Fibroblast of upper back skin (primary cell): ENCODE measurements at regions not wholly inside any gene's neighbourhood (a gene's known extent, or its start where the extent isn't known, plus 50 kb on each side); places are given as distances from the start of the nearest gene placed in this dataset.
A peak's percentile ranks its signal among the peaks of the same experiment; 100 is the strongest.

Experiments used
- DNase-seq: peaks from one replicate; pipeline ENCODE4 v3.0.0-alpha.2; 2013

GRCh38 chr2:180523621-180524340 lies 456.6 kb upstream of the UBE2E3 start:
- DNase-seq: peak; percentile 80

GRCh38 chr2:180520921-180521581 lies 459.4 kb upstream of the UBE2E3 start:
- DNase-seq: peak; percentile 47

GRCh38 chr2:180520206-180520605 lies 460.2 kb upstream of the UBE2E3 start:
- peak; percentile 16 for DNase-seq

- DNase-seq: peak; percentile 35
Measured at GRCh38 chr2:180519276-180519675, 461.1 kb upstream of the UBE2E3 start.

- DNase-seq: no peak
Measured at GRCh38 chr2:180516232-180516631, 464.2 kb upstream of the UBE2E3 start.

- DNase-seq: no peak
Measured at GRCh38 chr2:180513389-180513788, 467.0 kb upstream of the UBE2E3 start.

GRCh38 chr2:180508458-180508857 lies 471.9 kb upstream of the UBE2E3 start:
- no peak for DNase-seq

GRCh38 chr2:180507028-180507427 lies 473.4 kb upstream of the UBE2E3 start:
- DNase-seq: no peak

- DNase-seq: peak; percentile 24
Measured at GRCh38 chr2:180505203-180505602, 475.2 kb upstream of the UBE2E3 start.

GRCh38 chr2:180497621-180498152 lies 482.7 kb upstream of the UBE2E3 start:
- no peak for DNase-seq

- DNase-seq: peak; percentile 22
Measured at GRCh38 chr2:180495606-180496005, 484.8 kb upstream of the UBE2E3 start.

GRCh38 chr2:180494286-180494685 lies 486.1 kb upstream of the UBE2E3 start:
- DNase-seq: no peak

- DNase-seq: no peak
Measured at GRCh38 chr2:180482696-180483095, 475.6 kb upstream of the CWC22 start.

- no peak for DNase-seq
Measured at GRCh38 chr2:180481998-180482397, 474.9 kb upstream of the CWC22 start.

GRCh38 chr2:180478883-180479282 lies 471.8 kb upstream of the CWC22 start:
- peak; percentile 43 for DNase-seq

- no peak for DNase-seq
Measured at GRCh38 chr2:180474716-180475115, 467.6 kb upstream of the CWC22 start.

- no peak for DNase-seq
Measured at GRCh38 chr2:180473456-180473855, 466.4 kb upstream of the CWC22 start.

- peak; percentile 25 for DNase-seq
Measured at GRCh38 chr2:180472133-180472532, 465.0 kb upstream of the CWC22 start.

- no peak for DNase-seq
Measured at GRCh38 chr2:180463608-180464007, 456.5 kb upstream of the CWC22 start.

GRCh38 chr2:180461761-180462160 lies 454.7 kb upstream of the CWC22 start:
- DNase-seq: no peak

- no peak for DNase-seq
Measured at GRCh38 chr2:180456801-180457200, 449.7 kb upstream of the CWC22 start.

- no peak for DNase-seq
Measured at GRCh38 chr2:180450841-180451240, 443.7 kb upstream of the CWC22 start.

- DNase-seq: peak; percentile 4
Measured at GRCh38 chr2:180449171-180449915, 442.2 kb upstream of the CWC22 start.

- no peak for DNase-seq
Measured at GRCh38 chr2:180446492-180446891, 439.4 kb upstream of the CWC22 start.
